ENCODE measurements at regions not wholly inside any gene's neighbourhood (a gene's known extent, or its start where the extent isn't known, plus 50 kb on each side); places are given as distances from the start of the nearest gene placed in this dataset.
"Not testable (repeated sequence)": the region's sequence is repeated elsewhere in the genome, so short reads cannot be mapped to it uniquely, and the experiment has no call there.

DNA sequence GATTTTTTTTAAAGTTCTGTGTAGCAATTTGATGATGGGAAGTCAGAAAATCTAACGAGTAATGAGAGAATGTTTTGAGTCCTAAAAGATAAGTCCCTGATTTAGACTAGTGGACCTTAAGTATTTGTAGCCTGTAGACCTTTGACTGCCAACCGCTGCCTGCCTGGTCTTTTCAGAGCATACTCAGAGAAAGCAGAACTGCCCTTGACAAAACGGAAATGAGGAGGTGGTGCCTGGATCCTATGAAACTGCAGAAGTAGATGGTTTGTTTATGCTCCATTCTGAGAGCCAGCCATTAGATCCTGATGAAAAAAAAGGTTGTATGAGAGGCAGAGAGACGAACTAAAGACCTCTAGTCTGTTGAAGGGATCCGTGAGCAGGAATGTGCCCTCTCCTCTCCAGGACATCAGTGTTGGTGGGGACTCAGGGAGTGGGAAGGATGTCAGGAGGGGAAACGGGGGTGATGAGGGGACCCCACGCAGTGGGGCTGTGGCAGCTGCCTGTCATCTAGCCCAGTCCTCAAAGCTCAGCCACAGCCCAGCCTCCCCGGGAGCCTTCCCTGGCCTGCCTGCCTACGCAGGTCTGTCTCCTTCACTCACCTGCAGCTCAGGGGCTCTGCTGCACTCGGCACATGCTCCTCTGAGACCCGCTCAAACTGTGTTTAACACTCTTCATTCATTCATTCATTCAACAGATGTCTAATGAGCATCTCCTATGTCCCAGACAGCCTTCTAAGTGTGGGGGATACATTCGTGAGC is 447.5 kb downstream of the AACS start:
- no peak for DNase-seq

DNA sequence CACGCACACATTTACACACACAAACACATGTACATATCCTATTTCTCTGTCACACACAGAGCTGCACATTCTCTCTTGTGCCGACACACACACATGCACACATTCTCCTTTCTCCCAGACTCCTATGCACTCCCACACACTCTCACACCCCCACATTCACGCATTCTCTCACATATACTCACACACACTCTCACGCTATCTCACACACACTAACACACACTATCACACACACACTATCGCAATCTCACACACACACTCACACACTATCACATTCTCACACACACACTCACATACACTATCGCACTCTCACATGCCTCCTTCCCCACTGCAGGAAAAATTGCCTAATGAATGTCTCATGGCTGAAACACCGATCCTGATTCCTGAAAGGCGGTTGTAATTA is 450.7 kb downstream of the AACS start:
- no peak for DNase-seq

DNA sequence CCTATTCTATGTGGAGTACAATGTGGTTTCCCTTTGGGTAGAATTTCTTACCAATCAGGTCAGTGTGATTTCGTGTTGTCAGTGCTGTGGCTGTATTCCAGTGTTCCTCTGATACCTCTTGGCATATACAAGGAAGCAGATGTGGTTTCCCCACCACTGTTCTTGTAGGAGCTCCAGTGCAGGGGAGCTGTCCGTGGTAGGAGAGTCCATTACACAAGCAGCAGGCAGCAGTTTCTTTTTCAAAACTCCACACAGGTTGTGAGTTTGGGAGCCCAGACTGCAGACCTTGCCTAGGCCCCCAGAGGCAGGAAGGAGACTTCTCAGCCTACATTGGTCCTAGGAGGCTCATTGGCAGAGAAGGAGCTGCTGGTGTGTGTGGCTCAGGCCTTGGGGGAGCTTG is 452.8 kb downstream of the AACS start:
- no peak for DNase-seq

DNA sequence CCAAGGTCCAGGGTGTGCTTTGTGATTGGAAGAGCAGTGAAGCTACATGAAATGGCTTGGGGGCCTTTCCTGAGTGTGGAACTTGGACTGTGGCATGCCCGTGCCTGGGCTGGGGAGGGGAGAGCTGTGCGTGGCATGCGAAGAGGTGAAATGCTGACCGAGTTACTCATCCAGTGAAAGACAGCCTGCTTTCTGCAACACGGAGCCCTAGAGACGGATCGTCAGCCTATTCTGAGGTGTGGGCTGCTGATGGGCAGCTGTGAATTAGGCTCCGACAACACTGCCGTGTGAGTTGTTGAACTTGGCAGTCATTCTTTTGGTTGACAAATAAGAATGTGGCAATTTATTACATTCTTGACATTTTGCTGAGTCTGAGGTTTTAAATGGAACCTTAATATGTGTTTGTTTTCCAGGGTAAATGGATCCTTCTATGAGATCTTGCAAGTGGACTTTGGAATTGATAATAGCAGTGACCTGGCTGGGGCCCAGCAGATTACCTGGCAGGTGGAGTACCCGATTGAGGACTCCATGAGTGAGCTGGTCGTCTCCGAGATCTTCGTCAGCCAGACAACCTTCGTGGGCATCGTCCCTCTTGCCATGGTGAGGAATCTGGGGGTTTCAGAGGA is 453.9 kb downstream of the AACS start:
- no peak for DNase-seq

DNA sequence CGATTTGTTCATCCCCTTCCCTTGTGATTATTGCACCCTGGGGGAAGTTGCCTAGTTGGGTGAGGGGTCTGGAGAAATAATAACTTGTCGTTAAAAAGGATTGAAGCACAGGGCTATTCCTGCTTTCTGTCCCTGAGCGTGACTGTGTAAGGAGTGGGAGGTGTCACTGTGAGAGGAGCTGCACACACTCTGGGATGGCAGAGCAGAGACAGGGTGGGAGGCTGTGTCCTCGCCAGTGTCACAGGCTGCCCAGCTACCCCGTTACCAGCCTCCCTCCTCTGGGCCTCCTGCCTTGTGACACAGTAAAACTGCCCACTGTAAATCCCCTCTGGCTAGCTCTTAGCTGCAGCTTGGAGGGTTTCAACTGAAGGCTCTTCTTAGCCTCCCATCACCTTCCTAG is 460.6 kb downstream of the AACS start:
- no peak for DNase-seq

DNA sequence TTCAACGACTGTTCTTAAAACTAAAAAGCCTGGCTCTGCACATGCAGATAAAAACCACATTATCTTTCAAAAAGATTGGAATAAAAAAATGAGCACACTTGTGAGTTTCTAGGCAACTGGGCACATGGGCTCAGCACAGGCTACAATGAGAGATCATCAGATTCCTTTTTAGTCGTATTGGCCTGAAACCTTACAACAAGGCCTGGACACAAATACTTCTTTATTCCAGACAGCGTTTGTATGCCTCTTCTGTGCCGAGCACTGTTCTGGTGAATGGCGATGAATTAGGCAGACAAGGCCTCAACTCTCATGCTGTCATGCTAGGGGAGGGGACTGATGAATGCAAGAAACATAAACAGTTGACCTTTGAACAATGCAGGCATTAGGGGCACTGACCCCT is 463.0 kb downstream of the AACS start:
- no peak for DNase-seq

DNA sequence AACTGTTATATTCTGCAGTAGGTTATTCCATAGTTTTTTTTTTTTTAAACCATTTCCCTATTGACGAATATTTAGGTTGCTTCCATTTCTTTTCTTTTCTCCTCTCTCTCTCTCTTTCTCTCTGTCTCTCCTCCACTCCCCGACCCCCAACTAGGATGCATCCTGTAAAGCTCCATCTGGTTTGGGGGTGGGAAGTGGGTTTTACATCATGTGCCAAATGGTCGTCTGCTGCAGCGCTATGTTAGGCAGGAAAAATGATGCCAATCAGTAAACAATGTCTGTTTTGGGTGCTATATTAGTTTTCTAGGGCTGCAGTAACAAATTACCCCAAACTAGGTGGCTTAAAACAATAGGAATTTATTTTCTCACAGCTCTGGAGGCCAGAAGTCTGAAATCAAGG is 465.0 kb downstream of the AACS start:
- DNase-seq, result no peak

DNA sequence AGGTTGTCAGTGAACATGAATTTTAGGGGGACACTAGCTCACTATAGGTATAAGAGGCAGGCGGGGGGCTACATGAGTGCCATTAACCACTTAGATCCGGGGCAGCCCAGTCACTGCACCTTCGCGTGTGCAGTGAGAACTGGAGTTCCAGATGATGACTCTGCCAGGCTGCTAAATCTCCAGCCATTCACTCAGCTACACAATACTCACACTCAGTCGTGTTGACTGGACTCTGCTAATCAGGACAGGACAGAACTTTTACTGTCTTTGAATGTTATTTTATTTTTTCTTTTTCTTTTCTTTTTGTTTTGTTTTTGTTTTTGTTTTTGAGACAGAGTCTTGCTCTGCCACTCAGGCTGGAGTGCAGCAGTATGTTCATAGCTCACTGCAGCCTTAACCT is 465.6 kb downstream of the AACS start:
- no peak for DNase-seq

DNA sequence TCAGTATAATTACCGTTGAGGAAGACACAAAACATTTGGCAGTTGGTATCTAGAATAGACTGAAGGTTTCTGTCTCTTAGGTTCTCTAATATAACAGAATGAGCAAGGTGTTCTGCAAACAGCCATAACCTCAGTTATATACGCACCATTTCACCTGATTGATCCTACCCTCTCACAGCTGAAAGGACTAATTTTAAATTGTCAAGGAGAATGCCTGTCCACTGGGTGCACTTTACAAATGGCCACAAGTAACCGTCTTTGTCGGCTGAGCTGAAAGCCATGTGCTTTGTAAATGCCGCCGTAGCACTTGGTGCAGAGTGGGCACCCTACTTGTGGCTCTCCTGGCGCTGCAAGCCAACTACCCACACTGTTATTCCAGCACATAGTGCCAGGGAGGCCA is 466.3 kb downstream of the AACS start:
- no peak for DNase-seq

DNA sequence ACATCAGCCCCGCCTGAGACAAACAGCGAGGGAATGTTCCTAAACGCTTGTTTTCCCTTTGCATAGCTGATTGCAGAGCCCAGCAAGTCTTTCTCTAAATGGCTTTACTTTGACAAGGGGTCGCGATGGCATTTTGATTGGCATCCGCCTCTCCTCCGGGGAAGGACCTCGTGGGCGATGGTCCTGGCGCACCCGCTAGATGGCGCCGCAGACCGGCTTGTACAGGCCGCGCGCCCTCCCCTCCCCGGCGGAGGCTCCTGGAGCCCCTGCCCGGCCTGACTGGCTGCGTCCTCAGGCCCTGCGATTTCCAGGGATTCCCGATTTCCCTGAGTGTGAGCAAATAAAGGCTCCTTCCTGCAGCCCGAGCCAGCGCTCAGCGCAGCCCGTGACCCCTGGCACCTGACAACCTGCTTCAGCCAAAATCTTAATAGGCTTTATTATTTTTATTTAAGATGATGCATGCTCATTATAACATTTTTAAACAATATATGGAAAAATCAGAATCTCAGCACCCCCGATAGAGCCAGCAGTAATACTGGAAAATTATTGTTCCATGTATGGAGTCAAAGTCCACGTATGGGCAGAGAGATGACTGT is 468.3 kb downstream of the AACS start:
- no peak for DNase-seq

DNA sequence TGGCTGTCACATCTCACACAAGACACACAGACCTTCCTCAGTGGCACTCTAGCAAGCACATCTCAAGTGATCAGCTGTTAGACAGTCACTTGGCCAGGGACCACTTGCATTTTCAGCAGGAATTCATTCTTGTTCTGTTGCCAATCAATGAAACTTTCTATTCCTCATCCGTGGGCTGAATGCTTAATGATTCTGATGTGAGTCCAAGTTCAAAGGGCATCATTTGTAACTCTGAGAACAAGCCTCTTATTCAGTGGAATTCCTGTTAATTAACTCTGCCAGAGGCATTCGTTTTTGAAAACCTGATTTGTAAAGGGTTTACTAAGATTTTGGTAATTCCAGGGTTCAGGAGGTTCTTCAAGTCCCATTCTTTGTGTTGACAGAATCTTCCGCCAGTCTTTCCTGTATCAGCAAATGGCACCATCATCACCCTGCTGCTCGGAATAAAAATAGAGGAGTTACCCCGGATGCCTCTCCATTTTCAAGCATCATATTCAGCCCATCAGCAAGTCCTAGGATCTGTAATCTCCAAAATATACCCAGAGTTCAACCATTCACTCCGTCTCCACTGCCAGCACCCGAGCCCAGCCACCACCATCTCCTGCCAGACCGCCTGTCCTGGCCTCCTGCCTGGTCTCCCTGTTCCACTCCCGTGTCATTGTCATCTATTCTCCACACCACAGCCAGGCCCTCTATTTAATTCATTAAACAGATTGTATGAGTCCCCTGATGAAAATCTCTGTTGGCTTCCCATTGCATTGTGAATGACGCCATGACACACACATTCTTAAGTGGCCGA is 473.4 kb downstream of the AACS start:
- DNase-seq, result no peak

DNA sequence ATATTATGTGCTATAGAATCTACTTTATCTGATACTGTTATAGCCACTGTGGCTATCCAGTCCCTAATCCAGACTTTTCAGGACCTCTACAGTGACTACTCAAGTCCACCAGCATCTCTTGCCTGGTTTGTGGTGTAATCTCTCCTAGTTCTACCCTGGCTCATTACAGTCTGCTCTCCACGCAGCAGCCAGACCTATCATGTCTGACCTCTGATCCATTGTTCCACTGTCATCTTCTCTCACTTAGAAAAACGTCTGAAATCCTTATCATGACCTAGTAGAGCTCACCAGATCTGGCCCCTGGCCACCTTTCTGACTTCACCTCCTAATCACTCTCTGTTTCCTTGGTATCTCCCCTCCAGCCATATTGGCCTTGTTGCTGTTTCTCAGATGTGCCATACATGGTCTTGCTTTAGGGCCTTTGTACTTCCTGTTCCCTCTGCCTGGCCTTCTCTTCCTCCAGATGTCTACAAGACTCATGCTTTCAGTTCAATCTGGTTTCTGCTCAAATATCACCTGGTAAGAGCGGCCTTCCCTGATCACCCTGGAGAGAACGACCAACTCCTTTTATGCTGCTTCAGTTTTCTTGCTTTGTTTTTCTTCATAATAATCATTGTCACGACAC is 475.5 kb downstream of the AACS start:
- no peak for DNase-seq

DNA sequence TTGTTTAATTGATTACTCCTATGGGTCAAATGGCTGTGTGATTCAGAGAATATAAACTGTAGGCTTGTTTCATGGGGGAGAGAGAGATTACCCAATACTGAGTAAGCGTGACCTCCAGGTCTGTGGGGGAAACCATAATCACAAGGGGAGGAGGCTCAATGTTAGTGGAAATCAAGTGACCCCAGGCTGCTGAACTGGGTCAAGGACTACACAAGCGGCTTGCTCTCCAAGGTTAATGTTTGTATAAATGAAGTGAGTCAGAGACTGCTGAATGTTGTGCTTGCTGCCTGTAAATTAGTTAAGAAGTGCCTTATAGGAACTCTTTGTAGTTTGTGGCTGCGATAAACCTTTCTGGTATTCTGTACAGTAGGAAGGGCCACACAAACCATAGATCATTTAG is 479.7 kb downstream of the AACS start:
- no peak for DNase-seq

DNA sequence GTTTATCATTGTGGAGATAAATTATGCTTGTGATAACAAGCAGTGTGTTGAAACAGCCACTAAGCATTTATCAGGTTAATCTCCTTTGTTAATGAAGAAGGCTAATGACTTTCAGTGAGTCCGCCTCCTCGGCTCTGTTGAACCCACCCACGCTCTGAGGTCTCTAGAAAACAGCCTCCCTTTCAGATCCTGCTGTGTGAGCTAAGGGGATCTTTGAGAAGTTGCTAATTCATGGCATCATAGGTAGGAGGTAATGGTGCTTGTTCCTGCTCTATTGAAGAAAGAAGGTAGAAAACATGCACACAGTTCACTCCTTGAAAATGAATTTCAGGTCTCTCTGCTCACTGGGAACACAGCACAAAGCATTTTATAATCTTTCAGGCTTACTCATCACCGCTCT is 483.9 kb downstream of the AACS start:
- no peak for DNase-seq

DNA sequence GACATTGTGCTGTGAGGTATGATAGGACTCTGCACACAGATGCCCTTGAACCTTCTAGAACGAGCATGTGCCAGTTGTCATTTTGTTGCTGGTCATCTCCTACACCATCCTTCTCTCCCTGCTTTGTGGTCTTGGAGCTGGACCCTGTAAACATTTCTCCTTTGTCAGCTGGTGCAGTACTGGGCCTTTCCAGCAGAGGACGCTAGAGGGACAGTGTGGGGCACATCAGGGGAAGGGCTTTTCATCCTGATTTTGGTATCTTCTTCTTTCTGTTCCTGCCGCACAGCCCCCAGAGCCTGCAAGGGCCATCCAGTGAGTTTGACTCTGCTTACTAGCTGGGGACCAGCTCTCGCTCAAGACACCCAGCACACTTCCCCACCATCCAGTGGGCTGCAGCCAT is 484.6 kb downstream of the AACS start:
- DNase-seq, result no peak

DNA sequence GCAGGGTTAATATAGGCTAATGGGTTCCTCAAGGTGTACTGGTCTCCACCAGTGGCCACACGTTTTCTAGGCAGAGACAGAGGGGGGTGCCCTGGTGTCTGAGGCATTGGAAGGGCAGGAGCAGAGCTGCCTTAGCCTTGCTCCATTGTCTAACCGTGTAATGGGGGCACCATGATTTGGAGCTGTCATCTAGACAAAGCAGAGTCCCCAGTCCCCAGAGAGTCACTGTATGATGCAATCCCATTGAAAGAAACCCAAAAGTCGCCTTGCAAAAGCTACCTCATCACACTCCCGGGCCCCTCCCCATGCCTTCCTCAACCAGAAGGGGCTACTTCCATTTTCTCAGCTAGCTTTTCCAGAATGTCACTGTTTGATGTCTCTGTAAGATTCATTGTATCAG is 487.1 kb downstream of the AACS start:
- no peak for DNase-seq

DNA sequence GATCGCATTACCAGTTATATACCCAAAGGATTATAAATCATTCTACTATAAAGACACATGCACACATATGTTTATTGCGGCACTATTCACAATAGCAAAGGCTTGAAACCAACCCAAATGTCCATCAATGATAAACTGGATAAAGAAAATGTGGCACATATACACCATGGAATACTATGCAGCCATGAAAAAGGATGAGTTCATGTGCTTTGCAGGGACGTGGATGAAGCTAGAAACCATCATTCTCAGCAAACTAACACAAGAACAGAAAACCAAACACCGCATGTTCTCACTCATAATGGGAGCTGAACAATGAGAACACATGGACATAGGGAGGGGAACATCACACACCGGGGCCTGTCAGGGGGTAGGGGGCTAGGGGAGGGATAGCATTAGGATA is 495.8 kb downstream of the AACS start:
- not testable (repeated sequence) for DNase-seq

DNA sequence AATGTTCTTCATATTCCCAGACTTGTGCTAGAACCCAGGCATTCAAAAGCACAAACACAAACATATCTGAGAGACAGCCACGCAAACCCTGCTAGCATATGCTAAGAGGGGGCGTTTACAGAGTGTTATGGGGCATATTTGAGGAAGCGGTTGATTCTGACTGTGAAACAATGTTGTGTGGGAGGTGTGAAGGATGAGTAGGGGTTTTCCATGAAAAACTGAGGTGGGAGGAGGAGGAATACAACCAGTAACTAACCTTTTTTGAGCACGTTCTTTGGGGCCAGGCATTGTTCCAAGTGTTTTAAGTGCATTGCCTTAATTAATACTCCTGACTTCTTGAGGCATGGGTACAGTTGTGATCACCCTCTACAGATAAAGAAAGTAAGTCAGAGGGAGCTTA is 499.5 kb downstream of the AACS start:
- no peak for DNase-seq

DNA sequence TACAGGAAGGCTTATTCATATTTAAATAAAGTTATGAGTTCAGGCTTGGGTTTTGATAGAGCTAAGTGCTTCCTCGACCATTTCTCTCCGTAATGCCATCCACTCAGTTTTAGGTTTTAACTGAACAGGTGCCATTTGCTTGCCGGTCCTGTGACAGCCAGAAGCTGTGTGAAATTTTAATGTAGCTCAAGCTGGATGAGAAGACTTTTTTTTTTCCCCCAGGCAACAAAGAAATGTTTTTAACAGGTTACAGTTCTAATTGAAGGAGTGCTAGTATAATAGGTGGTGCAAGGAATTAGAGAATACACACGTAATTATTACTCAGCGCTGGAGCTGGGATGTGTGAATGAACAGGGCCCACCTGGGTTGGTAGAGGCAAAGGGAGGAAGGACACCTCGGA is 502.3 kb downstream of the AACS start:
- no peak for DNase-seq

DNA sequence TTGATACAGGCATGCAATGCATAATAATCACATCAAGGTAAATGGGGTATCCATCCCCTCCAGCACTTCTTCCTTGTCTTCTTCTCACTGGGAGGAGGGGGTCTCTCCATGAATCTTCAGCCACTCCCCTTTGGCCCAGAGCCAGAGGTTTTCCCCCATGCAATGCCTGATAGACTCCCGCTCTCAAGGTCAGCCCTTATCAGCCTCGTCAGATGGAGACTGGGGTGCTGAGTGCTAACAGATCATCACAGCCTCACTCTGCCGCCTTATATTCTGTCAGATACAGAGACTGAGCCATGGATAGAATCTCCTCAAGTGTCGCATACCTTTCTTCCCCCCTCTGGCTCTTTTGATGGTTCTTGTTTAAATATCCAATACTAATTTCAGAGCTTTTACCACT is 503.1 kb downstream of the AACS start:
- DNase-seq, result no peak

DNA sequence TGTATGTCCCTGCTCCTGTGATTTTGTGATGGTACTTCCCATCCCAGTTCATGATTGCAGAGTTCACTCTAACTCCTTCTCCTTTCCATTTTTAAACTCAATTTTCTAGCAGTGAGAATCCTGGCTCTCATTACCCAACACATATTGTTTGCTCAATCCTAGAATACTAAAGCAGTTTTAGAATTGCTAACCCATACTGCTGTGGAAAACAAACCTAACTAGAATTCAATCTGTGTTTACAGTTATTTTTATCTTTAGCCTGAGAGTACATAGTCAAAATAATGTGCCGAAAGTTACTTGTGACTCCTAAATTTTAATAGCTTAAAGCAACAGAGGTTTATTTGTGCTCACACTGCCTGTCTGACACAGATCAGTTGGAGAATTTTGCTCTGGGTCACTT is 508.0 kb downstream of the AACS start:
- DNase-seq, result no peak

DNA sequence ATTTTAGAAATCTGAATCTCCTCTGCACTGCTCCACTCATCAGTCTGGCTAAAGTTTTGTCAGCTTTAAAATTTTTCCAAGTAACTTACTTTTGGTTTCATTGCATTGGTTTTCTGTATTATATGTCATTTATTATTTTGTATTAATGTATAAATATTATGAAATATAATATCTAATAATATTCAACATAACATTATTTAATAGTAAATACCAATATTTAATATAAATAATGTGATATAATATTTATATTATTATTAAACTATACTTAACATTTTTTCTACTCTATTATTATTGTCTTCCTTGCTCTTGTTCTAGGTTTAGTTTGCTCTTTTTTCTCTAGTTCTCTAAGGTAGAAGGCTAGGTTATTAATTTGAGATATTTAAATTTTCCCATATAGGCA is 512.1 kb downstream of the AACS start:
- no peak for DNase-seq

DNA sequence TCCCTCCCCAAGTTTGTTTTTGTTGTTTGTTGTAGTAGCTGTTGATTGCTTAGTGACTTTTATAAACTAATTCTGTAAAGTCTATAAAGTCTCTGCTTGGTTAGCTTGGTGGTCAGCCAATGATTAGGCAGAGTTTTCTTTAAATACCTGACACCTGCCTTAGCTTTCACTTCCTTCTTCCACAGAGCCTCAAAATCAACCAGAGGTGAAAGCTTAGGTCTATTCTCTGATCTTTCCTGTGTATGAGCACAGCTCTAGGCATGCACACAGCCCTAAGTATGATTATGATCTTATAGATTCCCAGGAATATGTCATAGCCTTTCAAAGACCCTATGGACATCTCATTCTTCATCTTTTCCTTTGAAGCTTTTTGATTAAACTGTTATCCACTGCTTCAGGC is 514.7 kb downstream of the AACS start:
- DNase-seq, result no peak

Data from CD4-positive, alpha-beta T cell treated with Interleukin-4 for 4 hours (primary cell).